Glutamatergic neuron (in vitro differentiated cells): ENCODE measurements at regions not wholly inside any gene's neighbourhood (a gene's known extent, or its start where the extent isn't known, plus 50 kb on each side); places are given as distances from the start of the nearest gene placed in this dataset.

ENCODE experiments used
- DNase-seq: peaks from one replicate; pipeline ENCODE4 v3.0.0; 2022
- H3K27ac Mint-ChIP-seq: one replicate; pipeline ENCODE4 v1.8.0; 2020; ENCODE audit warnings: mild to moderate bottlenecking, mixed read lengths, inconsistent platforms; ENCODE audit not compliant: unreplicated experiment
- H3K27me3 Mint-ChIP-seq: one replicate; pipeline ENCODE4 v1.8.0; 2020; ENCODE audit warnings: mild to moderate bottlenecking, moderate library complexity, mixed read lengths, inconsistent platforms; ENCODE audit not compliant: unreplicated experiment
- H3K36me3 Mint-ChIP-seq: one replicate; pipeline ENCODE4 v1.8.0; 2020; ENCODE audit warnings: mild to moderate bottlenecking, mixed read lengths, inconsistent platforms; ENCODE audit not compliant: unreplicated experiment
- H3K4me1 Mint-ChIP-seq: one replicate; pipeline ENCODE4 v1.8.0; 2020; ENCODE audit warnings: mild to moderate bottlenecking, low read depth, mixed read lengths, inconsistent platforms; ENCODE audit not compliant: unreplicated experiment
- H3K4me3 Mint-ChIP-seq: one replicate; pipeline ENCODE4 v1.8.0; 2020; ENCODE audit warnings: mild to moderate bottlenecking, mixed read lengths, inconsistent platforms; ENCODE audit not compliant: unreplicated experiment
- H3K9me3 Mint-ChIP-seq: one replicate; pipeline ENCODE4 v1.8.0; 2020; ENCODE audit warnings: mild to moderate bottlenecking, moderate library complexity, mixed read lengths, inconsistent platforms; ENCODE audit not compliant: unreplicated experiment
- CTCF ChIP-seq: fragments of 200-600 bp; sonication (generic); IDR thresholded peaks from one replicate; pipeline ENCODE4 v1.5.0; 2021; ENCODE audit not compliant: partially characterized antibody, unreplicated experiment

- no peak for DNase-seq
- no peak overlapping the region for H3K4me3 Mint-ChIP-seq
- no peaks in the 10 kb centered on the region for H3K36me3 Mint-ChIP-seq
- peaks cover 4% of the 10 kb centered on the region for H3K9me3 Mint-ChIP-seq
- no peak for TF ChIP-seq CTCF
- H3K4me1 Mint-ChIP-seq, result no peaks in the 10 kb centered on the region
- peaks cover 1% of the 10 kb centered on the region for H3K27me3 Mint-ChIP-seq
- no peak overlapping the region for H3K27ac Mint-ChIP-seq
These were observed 53.1 kb upstream of the BEND4 start for GRCh38 chr4:42205541-42205940.

GRCh38 chr4:42216664-42217063, 64.2 kb upstream of the BEND4 start:
- H3K4me1 Mint-ChIP-seq, result no peaks in the 10 kb centered on the region

GRCh38 chr4:42225286-42225685, 72.8 kb upstream of the BEND4 start:
- H3K4me3 Mint-ChIP-seq, result no peak overlapping the region
- no peaks in the 10 kb centered on the region for H3K4me1 Mint-ChIP-seq
- no peak overlapping the region for H3K27ac Mint-ChIP-seq
- DNase-seq, result no peak
- no peak for TF ChIP-seq CTCF
- no peaks in the 10 kb centered on the region for H3K9me3 Mint-ChIP-seq
- H3K27me3 Mint-ChIP-seq, result peaks cover 5% of the 10 kb centered on the region
- H3K36me3 Mint-ChIP-seq, result no peaks in the 10 kb centered on the region

More at GRCh38 chr4:42216664-42217063, 64.2 kb upstream of the BEND4 start:
- Mint-ChIP-seq H3K36me3 (no peaks in the 10 kb centered on the region), H3K27me3 (no peaks in the 10 kb centered on the region), H3K4me3 (no peak overlapping the region), H3K9me3 (peaks cover 2% of the 10 kb centered on the region), H3K27ac (no peak overlapping the region)
- no peak for TF ChIP-seq CTCF
- DNase-seq, result no peak

- Mint-ChIP-seq H3K27me3 (no peaks in the 10 kb centered on the region), H3K36me3 (no peaks in the 10 kb centered on the region), H3K27ac (no peak overlapping the region)
These were observed 82.4 kb upstream of the BEND4 start for GRCh38 chr4:42234817-42235216.

More at GRCh38 chr4:42234817-42235216, 82.4 kb upstream of the BEND4 start:
- Mint-ChIP-seq H3K4me3 (no peak overlapping the region), H3K9me3 (no peaks in the 10 kb centered on the region), H3K4me1 (no peaks in the 10 kb centered on the region)
- TF ChIP-seq CTCF, result no peak
- DNase-seq, result no peak
